GM21786 (cell line): ENCODE measurements at regions not wholly inside any gene's neighbourhood (a gene's known extent, or its start where the extent isn't known, plus 50 kb on each side); places are given as distances from the start of the nearest gene placed in this dataset.

Experiments
- ATAC-seq: cut with Tn5 transposase; IDR thresholded peaks from one replicate; pipeline ENCODE4 v1.9.1; 2021; ENCODE audit not compliant: unreplicated experiment

DNA sequence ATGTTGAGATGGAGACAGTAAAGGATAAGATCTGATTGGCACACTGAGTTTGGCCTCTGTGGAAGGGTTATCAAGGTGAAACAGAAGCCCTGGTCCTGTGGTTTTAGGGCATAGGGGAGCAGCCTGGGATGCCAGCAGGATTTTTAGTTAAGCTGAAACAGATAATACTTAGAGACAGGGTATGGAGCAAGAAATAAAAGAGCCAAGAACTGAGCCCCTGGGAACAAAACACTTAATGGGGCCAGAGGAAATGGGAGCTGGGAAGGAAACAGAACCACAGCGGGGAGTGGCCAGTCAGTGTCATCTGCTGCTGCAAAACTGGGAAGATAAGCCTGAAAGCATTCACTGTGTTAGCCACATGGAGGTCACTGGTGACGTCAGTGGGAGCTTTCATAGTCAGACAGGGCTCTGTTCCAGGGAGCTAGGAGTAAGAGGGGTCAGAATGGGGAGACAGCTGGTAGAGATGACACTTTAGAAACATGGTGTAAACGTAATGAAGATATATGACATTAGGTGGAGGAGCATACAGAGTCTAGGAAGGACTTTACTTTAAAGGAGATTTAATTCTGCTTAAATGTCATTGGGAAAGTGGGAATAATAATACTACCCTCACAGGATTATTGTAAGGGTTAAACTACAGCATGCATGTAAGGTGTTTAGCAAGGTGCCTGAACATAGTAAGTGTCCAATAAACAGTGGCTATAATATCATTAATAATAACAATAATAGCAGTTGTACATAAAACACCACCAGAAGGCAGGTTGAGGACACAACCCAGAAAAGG, 172.7 kb upstream of the CTNNB1 start:
- no peak for ATAC-seq

- no peak for ATAC-seq
These were observed 169.9 kb upstream of the CTNNB1 start for GRCh38 chr3:41029356-41029755.

GRCh38 chr3:41030220-41030619, 169.1 kb upstream of the CTNNB1 start:
- ATAC-seq = no peak

DNA sequence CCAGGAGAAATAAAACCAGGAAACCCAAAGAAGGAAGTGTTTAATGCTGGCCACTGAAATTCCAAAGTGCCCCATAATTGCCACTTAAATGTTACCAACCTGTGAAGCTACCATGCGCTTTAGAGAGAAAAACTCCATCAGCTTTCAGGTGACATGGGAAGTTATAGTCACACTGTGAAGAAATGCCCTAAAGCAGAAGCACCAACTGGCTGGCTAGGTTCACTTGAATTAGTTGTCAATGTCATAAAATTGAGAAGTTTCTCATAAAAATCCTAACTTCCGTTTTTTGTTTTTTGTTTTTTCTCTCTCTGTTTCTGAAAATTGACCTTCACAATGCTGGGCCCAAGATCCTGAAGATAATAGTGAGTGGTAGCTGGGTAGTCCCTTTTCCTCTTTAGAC, 167.9 kb upstream of the CTNNB1 start:
- no peak for ATAC-seq

DNA sequence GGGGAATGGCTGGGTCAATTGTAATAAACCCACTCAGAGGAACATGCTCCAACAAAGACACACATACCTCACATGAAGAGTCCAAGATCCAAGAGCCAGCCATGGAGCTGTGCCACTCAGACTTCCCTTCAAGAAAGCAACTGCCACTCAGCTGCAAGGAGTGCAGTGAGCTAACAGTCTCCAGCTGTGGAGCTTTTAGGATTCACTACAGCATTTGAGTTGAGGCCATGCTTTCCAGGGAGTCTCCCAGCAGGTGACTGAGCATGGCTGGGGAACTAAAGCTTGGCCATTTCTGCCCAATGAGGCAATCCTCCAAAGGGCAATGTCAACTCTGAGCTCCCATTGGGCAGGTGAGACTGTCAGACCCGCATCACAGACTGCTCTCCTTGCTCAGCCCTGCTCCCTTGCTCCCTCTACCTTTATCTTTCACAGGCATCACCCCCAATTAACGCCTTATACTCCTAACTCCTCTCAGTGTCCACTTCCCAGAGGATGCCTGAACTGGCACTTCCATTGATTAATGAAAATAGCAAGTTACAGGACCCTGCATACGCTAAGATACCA, 165.3 kb upstream of the CTNNB1 start:
- ATAC-seq = no peak

- no peak for ATAC-seq
These were observed 163.8 kb upstream of the CTNNB1 start for GRCh38 chr3:41035456-41036022.

DNA sequence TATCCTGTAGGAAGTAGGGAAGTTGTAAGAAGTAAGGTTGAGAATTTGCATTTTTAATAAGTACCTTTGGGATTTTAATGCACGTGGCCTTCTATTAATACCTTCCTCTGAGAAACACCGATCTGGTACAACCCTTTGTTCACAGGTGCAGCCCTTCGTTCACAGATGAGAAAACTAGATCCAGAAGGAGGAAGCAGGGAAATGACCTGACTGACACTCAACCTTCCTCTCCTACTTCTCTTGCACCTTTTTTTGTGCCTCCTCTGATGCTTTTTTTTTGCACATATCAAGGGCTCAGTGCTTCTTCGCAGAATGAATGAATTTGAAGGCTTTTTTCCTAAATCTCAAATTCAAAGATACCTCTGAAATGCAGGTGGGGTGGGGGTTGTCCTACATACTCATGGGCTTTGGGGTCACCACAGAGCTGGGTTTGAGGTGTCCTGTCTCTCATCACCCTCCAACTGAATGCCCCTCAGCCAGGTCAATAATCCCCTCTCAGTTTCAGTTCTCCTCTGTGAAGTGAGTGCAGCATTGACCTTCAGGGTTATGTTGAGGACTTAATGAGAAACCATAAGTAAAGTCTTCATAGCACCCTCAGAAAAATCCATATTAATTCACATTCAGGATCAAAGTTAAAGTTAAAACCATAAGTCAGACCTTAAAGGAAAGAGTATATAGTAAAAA, 161.5 kb upstream of the CTNNB1 start:
- no peak for ATAC-seq

DNA sequence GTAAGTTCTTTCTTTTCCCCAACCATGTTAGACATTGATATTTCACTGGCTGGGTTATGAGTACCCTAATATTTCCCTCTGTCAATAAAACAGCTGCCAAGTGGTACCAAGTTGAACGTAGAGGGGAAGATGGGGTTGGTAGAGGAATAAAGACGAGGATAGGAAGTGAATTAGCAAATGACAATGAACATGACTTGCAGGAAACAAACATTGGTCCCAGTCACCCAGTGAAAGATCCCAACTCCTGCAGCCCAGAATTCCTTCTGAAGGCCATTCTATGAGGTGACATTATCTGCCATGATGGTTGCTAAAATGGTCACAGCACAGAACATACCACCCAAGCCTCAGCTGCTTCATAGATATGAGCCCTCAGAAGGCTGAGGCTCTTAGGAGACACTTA, 159.0 kb upstream of the CTNNB1 start:
- ATAC-seq = no peak

- no peak for ATAC-seq
These were observed 157.8 kb upstream of the CTNNB1 start for GRCh38 chr3:41041462-41041861.

- ATAC-seq = no peak
These were observed 157.4 kb upstream of the CTNNB1 start for GRCh38 chr3:41041899-41042298.

GRCh38 chr3:41044523-41044922, 154.8 kb upstream of the CTNNB1 start:
- no peak for ATAC-seq

DNA sequence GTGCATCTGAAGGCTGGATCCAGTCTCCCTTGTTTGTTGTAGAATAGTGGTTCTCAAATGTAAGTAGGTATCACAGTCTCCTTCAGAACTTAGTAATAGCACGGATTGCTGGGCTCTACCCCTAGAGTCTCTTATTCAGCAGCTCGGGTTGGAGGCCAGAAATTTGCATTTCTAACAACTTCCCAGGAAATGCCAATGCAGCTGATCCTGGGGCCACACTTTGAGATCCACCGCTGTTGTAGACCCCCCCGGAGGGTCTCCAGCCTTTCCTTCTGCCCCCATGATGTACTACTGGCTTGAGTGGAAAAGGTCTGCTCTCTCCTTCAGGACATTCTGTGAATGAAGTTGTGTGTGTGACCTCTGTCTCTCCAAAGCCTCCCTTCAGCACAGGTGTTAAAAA, 153.8 kb upstream of the CTNNB1 start:
- ATAC-seq = no peak

DNA sequence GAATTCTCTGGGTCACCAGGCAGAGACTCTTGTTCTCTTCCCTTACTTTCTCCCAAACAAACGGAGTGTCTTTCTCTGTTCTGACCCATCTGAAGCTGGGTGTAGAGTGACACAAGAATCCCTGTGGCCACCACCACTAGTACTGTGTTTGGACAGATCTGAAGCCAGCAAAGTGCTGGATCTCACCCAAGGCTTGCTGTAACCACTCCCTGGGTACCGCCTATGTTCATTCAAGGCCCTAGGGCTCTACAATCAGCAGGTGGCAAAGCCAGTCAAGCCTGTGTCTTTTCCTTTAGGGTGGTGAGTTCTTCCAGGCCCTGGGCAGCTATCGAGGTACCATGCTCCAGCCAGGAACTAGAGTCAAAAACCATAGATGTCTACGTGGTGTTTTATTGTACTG, 149.2 kb upstream of the CTNNB1 start:
- ATAC-seq = no peak

DNA sequence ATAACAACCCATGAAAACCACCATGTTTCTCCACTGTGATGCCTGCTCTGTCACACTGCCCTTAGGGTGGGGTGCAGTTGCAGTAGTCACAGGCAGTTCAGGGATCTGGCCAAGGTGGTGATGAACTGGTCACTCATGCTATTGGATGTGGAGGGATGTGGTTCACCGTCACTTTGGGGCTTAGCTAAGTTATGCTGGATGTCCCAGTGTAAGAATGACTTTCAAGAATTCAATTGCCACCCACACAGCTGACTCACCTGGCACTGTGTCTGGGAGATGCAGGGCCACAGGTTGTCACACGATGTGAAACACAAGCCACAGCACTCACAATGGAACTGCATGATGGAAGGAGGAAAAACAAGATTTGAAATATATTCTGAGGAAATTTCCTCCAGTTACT, 146.1 kb upstream of the CTNNB1 start:
- no peak for ATAC-seq

DNA sequence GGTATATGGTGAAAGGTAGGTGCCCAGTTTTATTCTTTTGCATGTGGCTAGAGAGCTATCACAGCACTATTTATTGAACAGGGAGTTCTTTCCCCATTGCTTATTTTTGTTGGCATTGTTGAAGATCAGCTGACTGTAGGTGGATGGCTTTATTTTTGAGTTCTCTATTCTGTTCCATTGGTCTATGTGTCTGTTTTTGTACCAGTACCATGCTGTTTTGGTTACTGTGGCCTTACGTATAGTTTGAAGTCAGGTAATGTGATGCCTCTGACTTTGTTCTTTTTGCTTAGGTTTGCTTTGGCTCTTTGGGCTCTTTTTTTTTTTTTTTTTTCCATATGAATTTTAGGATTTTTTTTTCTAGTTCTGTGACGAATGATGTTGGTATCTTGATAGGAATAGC, 139.2 kb upstream of the CTNNB1 start:
- no peak for ATAC-seq

DNA sequence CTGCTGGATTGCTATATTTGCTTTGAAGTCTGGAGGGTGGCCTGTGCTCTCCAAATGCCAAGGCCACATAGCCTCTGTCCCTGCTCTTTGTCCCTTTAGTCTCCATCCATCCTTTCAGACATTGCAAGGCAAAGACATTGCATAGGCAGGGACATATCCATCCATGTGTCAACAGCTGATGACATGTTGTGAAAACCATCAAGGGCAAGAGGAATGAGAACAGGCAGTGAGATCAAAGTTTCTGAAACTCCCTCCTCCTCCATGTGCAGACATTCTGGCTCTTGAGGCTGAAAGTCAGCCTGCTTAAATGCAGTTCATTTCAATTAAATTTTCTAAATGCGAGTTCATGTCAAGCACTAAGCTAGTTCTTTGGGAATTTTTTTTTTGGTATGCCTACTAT, 135.2 kb upstream of the CTNNB1 start:
- ATAC-seq = no peak

- ATAC-seq = no peak
These were observed 134.8 kb upstream of the CTNNB1 start for GRCh38 chr3:41064526-41064925.

- no peak for ATAC-seq
These were observed 134.0 kb upstream of the CTNNB1 start for GRCh38 chr3:41065340-41065739.

- ATAC-seq = no peak
These were observed 126.1 kb upstream of the CTNNB1 start for GRCh38 chr3:41073190-41073589.

DNA sequence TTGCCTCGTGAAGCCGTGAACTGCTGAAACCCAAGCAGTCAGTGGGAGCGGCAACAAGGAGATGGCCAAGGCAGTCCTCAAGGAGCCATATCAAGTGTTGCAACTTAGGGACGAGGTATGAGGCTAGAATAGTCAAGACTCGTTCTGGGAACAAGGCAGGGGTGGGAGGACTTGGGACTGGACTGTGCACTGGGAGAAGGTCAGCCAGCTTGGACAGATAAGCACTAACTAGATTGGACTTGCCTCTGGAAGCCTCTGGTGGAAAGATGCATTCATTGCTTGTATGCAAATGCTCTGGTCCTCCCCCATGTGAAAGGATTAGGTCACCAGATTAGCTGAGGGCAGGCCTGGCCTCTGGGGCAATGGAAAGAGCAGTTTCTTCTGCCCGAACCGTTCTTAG, 123.3 kb upstream of the CTNNB1 start:
- ATAC-seq = no peak

DNA sequence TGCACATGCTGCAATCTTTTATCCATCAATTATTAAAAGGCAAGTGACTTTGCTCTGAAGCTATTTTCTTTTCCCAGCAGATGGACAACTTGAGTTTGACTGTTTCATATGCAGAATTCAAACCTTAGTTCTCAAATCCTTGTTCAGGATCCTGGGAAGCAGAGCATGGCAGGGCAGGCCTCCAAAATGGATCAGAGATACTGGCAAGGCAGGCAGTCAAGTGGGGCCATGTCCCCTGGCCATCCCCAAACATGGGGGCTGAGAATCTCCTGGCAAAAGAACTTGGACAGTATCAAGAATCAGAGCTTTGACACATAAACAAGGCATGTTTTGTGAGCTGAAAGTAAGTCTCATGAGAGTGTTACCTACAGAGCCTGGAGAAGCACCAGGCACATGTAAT, 122.9 kb upstream of the CTNNB1 start:
- no peak for ATAC-seq

DNA sequence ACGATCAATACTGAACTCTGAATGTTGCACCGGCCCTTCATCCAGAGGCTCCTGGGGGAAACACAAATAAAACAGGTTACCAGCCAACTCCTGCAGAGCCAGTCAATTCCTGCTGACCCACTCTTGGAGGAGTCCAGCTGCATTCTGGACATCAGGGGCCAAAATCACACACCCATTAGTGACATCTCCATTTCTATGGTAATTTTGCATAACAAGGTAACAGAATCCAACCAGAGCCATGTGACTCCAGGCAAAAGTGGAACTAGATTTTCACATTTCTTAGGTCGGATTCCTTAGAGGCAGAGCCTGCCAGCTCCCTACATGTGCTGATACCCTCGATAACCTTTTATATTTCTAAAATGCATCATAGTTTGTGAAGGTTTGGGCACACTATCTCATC, 119.2 kb upstream of the CTNNB1 start:
- no peak for ATAC-seq
